Heart left ventricle (tissue), 16 donors: ENCODE measurements at regions not wholly inside any gene's neighbourhood (a gene's known extent, or its start where the extent isn't known, plus 50 kb on each side); places are given as distances from the start of the nearest gene placed in this dataset.

Experiments used
- ATAC-seq, 4 donors: fragments of 200-7000 bp; cut with Tn5 transposase; one replicate each; pipeline ENCODE4 v1.9.1; 2020 to 2022; ENCODE audit warnings: moderate library complexity in 4 of 4, mild to moderate bottlenecking in 3 of 4, moderate number of reproducible peaks in 1 of 4
- DNase-seq, 5 donors: peaks; one replicate each; pipeline ENCODE4 v3.0.0-alpha.2; 2020
- H3K27ac ChIP-seq, 12 donors: fragments of 200-600 bp; sonication (generic) in 4 of 12; one replicate each; pipeline versions ENCODE4 v1.5.0 to v1.8.0; 2016 to 2022; ENCODE audit warnings: mild to moderate bottlenecking in 2 of 12
- H3K27me3 ChIP-seq, 9 donors: fragments of 200-600 bp; sonication (generic) in 2 of 9; one replicate each; pipeline versions ENCODE4 v1.5.1 to v1.8.0; 2016 to 2022; ENCODE audit warnings: mild to moderate bottlenecking in 3 of 9
- H3K36me3 ChIP-seq, 9 donors: fragments of 200-600 bp; sonication (generic) in 2 of 9; one replicate each; pipeline versions ENCODE4 v1.5.0 to v1.8.0; 2018 to 2022; ENCODE audit warnings: mild to moderate bottlenecking in 2 of 9
- H3K4me1 ChIP-seq, 12 donors: fragments of 200-600 bp; sonication (generic) in 4 of 12; one replicate each; pipeline versions ENCODE4 v1.5.0 to v1.8.0; 2016 to 2022; ENCODE audit warnings: mild to moderate bottlenecking in 3 of 12
- H3K4me3 ChIP-seq, 12 donors: fragments of 200-600 bp; sonication (generic) in 4 of 12; one replicate each; pipeline versions ENCODE4 v1.5.0 to v1.8.0; 2017 to 2022; ENCODE audit warnings: mild to moderate bottlenecking in 9 of 12, moderate library complexity in 4 of 12
- H3K9me3 ChIP-seq, 12 donors: fragments of 200-600 bp; sonication (generic) in 4 of 12; one replicate each; pipeline versions ENCODE4 v1.5.0 to v1.8.0; 2016 to 2022; ENCODE audit warnings: mild to moderate bottlenecking in 1 of 12
- CTCF ChIP-seq, 12 donors: fragments of 200-600 bp; sonication (generic) in 4 of 12; IDR thresholded peaks; one replicate each; pipeline versions ENCODE4 v1.5.0 to v1.8.0; 2018 to 2022; ENCODE audit warnings: antibody characterized with exemption in 12 of 12, mild to moderate bottlenecking in 5 of 12
- POLR2A ChIP-seq, 2 donors: fragments of 450-650 bp; IDR thresholded peaks; one replicate each; pipeline ENCODE4 v1.6.1; 2017; ENCODE audit warnings: antibody characterized with exemption in 2 of 2, mild to moderate bottlenecking in 2 of 2, moderate library complexity in 2 of 2
- WGBS, 4 donors: extraction: QIAGEN DNeasy Blood & Tissue Kit in 2 of 4; methylation state at CpG; one replicate each; pipeline versions ENCODE4 v1.1.5 to v1.1.7; 2013 to 2018; 5-methylcytosine and 5-hydroxymethylcytosine counted together
- intact Hi-C, 10 donors: fragments of 100-400 bp; cut with DNase I; formaldehyde crosslinking; loops; one replicate each; pipeline versions ENCODE4 v1.11.1 to v1.14.2; 2022
- donor health status: ischemic (EF 13 %, LVEDD 7.1; RV severe dilation, severe dysfunction).
- donor health status: healthy with polysubstance abuse.
- donor health status: DM: no; HTN: yes; CAD: no.
- donor health status: DM: no; HTN: no; CAD: no.
- donor health status: ischemic (EF 25% LVEDD 6.9; RV normal size, moderate dysfunction).
- donor health status: ischemic (EF 25% LVEDD 5.7; RV mildly dilated, moderate dysfunction).
- donor health status: healthy.
- donor health status: DM: yes; HTN: yes; CAD: no.
- donor health status: ischemic (EF 35%, LVEDD 5.7; RV mildly dilated, moderate dysfunction).
- donor health status: nonischemic (EF 11% LVEDD 7.7; RV severe dilation, severe dysfunction).
- donor health status: DM: yes; HTN: yes; CAD: no.
- donor health status: PGD.
- donor health status: ischemic (EF 29% LVEDD 5.4; RV normal size, mild dysfunction).
- donor health status: nonischemic (EF 23%, LVEDD 6.1; RV moderate dilation, normal function).

DNA sequence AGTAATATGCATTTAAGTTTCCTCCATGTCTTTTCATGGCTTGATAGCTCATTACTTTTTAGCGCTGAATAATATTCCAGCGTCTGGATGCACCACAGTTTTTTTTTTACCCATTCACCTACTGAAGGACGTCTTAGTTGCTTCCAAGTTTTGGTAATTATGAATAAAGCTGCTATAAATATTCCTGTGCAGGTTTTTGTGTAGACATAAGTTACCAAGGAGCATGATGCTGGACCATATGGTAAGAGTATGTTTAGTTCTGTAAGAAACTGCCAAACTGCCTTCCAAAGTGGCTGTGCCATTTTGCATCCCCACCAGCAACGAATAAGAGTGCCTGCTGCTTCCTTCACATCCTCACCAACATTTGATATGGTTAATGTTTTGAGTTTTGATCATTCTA is 195.6 kb downstream of the PIK3R1 start:
- no peaks in the 10 kb centered on the region for H3K27me3 ChIP-seq
- 82 to 96% (median 89%) methylated on average over 4 of the region's 4 CpGs for WGBS, 4 donors
- ATAC-seq (no peak), DNase-seq (no peak)
- peaks cover 0 to 32% (median 1%) of the 10 kb centered on the region in 12 donors for H3K4me1 ChIP-seq
- H3K4me3 ChIP-seq: no peak overlapping the region
- H3K27ac ChIP-seq: no peak overlapping the region
- no peak for TF ChIP-seq POLR2A (IDR thresholded peaks at IDR 0.05)
- TF ChIP-seq CTCF (IDR thresholded peaks at IDR 0.05): no peak
- H3K9me3 ChIP-seq: no peaks in the 10 kb centered on the region
- no peaks in the 10 kb centered on the region for H3K36me3 ChIP-seq
- intact Hi-C loops: loop anchor here in 1 of 10 donors (10.0 kb wide), 1 partner anchor 86 kb away; no protein-coding TSS in a partner anchor

GRCh38 chr5:68415177-68416085 is 199.9 kb downstream of the PIK3R1 start:
- Histone ChIP-seq H3K4me3 (no peak overlapping the region), H3K9me3 (no peaks in the 10 kb centered on the region), H3K27ac (no peak overlapping the region), H3K4me1 (peaks cover 0 to 28% (median 16%) of the 10 kb centered on the region in 12 donors), H3K36me3 (no peaks in the 10 kb centered on the region), H3K27me3 (no peaks in the 10 kb centered on the region)
- intact Hi-C loops: loop anchor here in 1 of 10 donors (10.0 kb wide), 1 partner anchor 91 kb away; no protein-coding TSS in a partner anchor
- ATAC-seq (peak in 2 of 4 donors; percentile 50 to 73), DNase-seq (peak in 2 of 5 donors; percentile 34 to 35)
- 39 to 54% (median 51%) methylated on average over 4 of the region's 4 CpGs for WGBS, 4 donors
- no peak for TF ChIP-seq POLR2A (IDR thresholded peaks at IDR 0.05)
- TF ChIP-seq CTCF (IDR thresholded peaks at IDR 0.05): no peak

- Histone ChIP-seq H3K9me3 (no peaks in the 10 kb centered on the region), H3K36me3 (no peaks in the 10 kb centered on the region), H3K27me3 (no peaks in the 10 kb centered on the region), H3K4me3 (no peak overlapping the region), H3K4me1 (peaks cover 0 to 32% (median 20%) of the 10 kb centered on the region in 12 donors), H3K27ac (no peak overlapping the region)
- intact Hi-C loops: loop anchor here in 1 of 10 donors (10.0 kb wide), 1 partner anchor 92 kb away; no protein-coding TSS in a partner anchor
- no peak for DNase-seq
- ATAC-seq: no peak
- no peak for TF ChIP-seq POLR2A (IDR thresholded peaks at IDR 0.05)
- TF ChIP-seq CTCF (IDR thresholded peaks at IDR 0.05): no peak
- WGBS, 4 donors: 94 to 97% (median 97%) methylated on average over 1 of the region's 1 CpG
Measured at GRCh38 chr5:68416714-68417113, 201.2 kb downstream of the PIK3R1 start.

DNA sequence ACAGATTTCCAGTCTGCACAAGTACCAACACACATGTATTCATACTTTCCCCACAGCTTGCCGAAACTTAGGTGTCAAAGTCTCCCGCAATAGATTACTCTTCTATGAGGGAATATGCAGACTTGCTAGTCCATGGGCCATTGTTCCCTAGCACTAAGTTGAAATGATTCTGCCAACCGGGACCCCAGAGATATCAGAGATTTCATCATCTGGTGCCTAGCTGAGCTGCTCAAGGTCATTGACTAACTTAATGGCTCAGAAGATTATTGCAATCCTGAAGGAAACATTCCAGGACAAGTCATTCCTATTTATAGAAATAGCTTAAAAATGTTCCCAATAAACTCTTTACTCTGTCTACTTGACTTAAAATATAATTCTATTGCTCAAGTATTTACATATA is 202.6 kb downstream of the PIK3R1 start:
- Histone ChIP-seq H3K9me3 (no peaks in the 10 kb centered on the region), H3K36me3 (no peaks in the 10 kb centered on the region), H3K4me1 (peaks cover 0 to 32% (median 20%) of the 10 kb centered on the region in 12 donors), H3K4me3 (no peak overlapping the region), H3K27ac (no peak overlapping the region), H3K27me3 (no peaks in the 10 kb centered on the region)
- TF ChIP-seq CTCF (IDR thresholded peaks at IDR 0.05) (no peak), POLR2A (IDR thresholded peaks at IDR 0.05) (no peak)
- intact Hi-C loops: loop anchor here in 1 of 10 donors (10.0 kb wide), 1 partner anchor 93 kb away; no protein-coding TSS in a partner anchor
- peak in 1 of 4 donors; percentile 23 for ATAC-seq
- DNase-seq: no peak
- WGBS, 4 donors: 66 to 73% (median 68%) methylated on average over 3 of the region's 3 CpGs
